SK-N-SH (cell line): ENCODE measurements at regions not wholly inside any gene's neighbourhood (a gene's known extent, or its start where the extent isn't known, plus 50 kb on each side); places are given as distances from the start of the nearest gene placed in this dataset.

Experiments
- CTCF ChIA-PET: fragments of 300-600, 350-600 bp; formaldehyde crosslinking; extraction: SDS; loops from one replicate; lab custom pipeline; 2021; lab: Yijun Ruan, JAX
- POLR2A ChIA-PET: fragments of 350-600 bp; sonication (Branson Sonifier 250); formaldehyde crosslinking; extraction: SDS; loops from one replicate; lab custom pipeline; 2020; ENCODE audit warnings: antibody characterized with exemption, inconsistent platforms; lab: Yijun Ruan, JAX
- DNase-seq: peaks from one replicate; pipeline ENCODE4 v3.0.0; 2012
- H2AFZ ChIP-seq: fragments of 200-600 bp; sonication (generic); 2 replicates; pipeline ENCODE4 v1.8.1; 2016; ENCODE audit warnings: antibody characterized with exemption, mild to moderate bottlenecking, low read depth
- H3F3A ChIP-seq: fragments of 200-600 bp; sonication (generic); replicated peaks from 2 replicates; pipeline ENCODE3; 2016; ENCODE audit warnings: antibody characterized with exemption, mild to moderate bottlenecking; ENCODE audit not compliant: insufficient read depth
- H3K27ac ChIP-seq, 2 experiments: fragments of 200-500 bp in 1 of 2; fragments of 200-600 bp in 1 of 2; sonication (Bioruptor generic) in 1 of 2; sonication (generic), shearing (Covaris generic) in 1 of 2; 2 replicates each; pipeline versions ENCODE4 v1.5.1 to v1.6.1; 2014 to 2016; ENCODE audit warnings: low read depth in 2 of 2, inconsistent platforms in 1 of 2, low read length in 1 of 2, mild to moderate bottlenecking in 1 of 2, mixed read lengths in 1 of 2
- H3K27me3 ChIP-seq: fragments of 200-600 bp; sonication (generic), shearing (Covaris generic); 2 replicates; pipeline ENCODE4 v1.6.1; 2016; ENCODE audit warnings: mixed run types; ENCODE audit not compliant: insufficient read depth
- H3K36me3 ChIP-seq, 2 experiments: fragments of 200-500 bp in 1 of 2; fragments of 200-600 bp in 1 of 2; sonication (Bioruptor generic) in 1 of 2; sonication (generic) in 1 of 2; replicated peaks in 1 of 2; 2 replicates each; pipeline versions ENCODE3 to v1.5.1; 2014 to 2016; ENCODE audit warnings: low read length in 1 of 2, mild to moderate bottlenecking in 1 of 2; ENCODE audit not compliant: insufficient read depth in 2 of 2, control insufficient read depth in 1 of 2
- H3K4me1 ChIP-seq, 2 experiments: fragments of 200-500 bp in 1 of 2; fragments of 200-600 bp in 1 of 2; sonication (Bioruptor generic) in 1 of 2; sonication (generic), shearing (Covaris generic) in 1 of 2; 2 replicates each; pipeline versions ENCODE4 v1.5.1 to v1.6.1; 2014 to 2016; ENCODE audit warnings: low read depth in 1 of 2, low read length in 1 of 2, mixed run types in 1 of 2; ENCODE audit not compliant: insufficient read depth in 2 of 2, control insufficient read depth in 1 of 2
- H3K4me2 ChIP-seq: fragments of 200-600 bp; sonication (generic), shearing (Covaris generic); 2 replicates; pipeline ENCODE4 v1.6.1; 2017; ENCODE audit warnings: mixed run types
- H3K4me3 ChIP-seq, 2 experiments: fragments of 200-500 bp in 1 of 2; fragments of 200-600 bp in 1 of 2; sonication (Bioruptor generic) in 1 of 2; sonication (generic), shearing (Covaris generic) in 1 of 2; 2 replicates each; pipeline versions ENCODE4 v1.5.1 to v1.8.1; 2014 to 2016; ENCODE audit warnings: low read depth in 2 of 2, inconsistent platforms in 1 of 2, low read length in 1 of 2, mild to moderate bottlenecking in 1 of 2, mixed read lengths in 1 of 2, moderate library complexity in 1 of 2
- H3K79me2 ChIP-seq: fragments of 200-600 bp; sonication (generic); 2 replicates; pipeline ENCODE4 v1.8.1; 2017; ENCODE audit warnings: mild to moderate bottlenecking; ENCODE audit not compliant: insufficient read depth
- H3K9ac ChIP-seq: fragments of 200-600 bp; sonication (generic); 2 replicates; pipeline ENCODE4 v1.6.1; 2017; ENCODE audit warnings: mixed run types
- H3K9me2 ChIP-seq: fragments of 200-600 bp; sonication (generic); 2 replicates; pipeline ENCODE4 v1.6.1; 2017; ENCODE audit warnings: mixed run types
- H3K9me3 ChIP-seq: fragments of 200-600 bp; sonication (generic); 2 replicates; pipeline ENCODE4 v1.6.1; 2017; ENCODE audit warnings: mixed run types, mild to moderate bottlenecking, moderate library complexity
- H4K20me1 ChIP-seq: fragments of 200-600 bp; sonication (generic); 2 replicates; pipeline ENCODE4 v1.6.1; 2017; ENCODE audit warnings: mild to moderate bottlenecking, mixed run types; ENCODE audit not compliant: insufficient read depth
- CHD2 ChIP-seq: fragments of 150-350 bp; IDR thresholded peaks from 2 replicates; pipeline ENCODE4 v1.6.1; 2018; ENCODE audit warnings: low read length; ENCODE audit not compliant: partially characterized antibody
- GATA2 ChIP-seq: sonication (generic); formaldehyde crosslinking; IDR thresholded peaks from 2 replicates; pipeline ENCODE4 v1.5.0; 2020; ENCODE audit warnings: mild to moderate bottlenecking, missing genetic modification reagents
- POLR2AphosphoS5 ChIP-seq: IDR thresholded peaks from 2 replicates; pipeline ENCODE4 v1.6.1; 2012; ENCODE audit warnings: low read depth, low read length
- RCOR1 ChIP-seq: fragments of 150-350 bp; IDR thresholded peaks from 2 replicates; pipeline ENCODE4 v1.6.1; 2017; ENCODE audit warnings: antibody characterized with exemption, low read length
- RXRA ChIP-seq: IDR thresholded peaks from 2 replicates; pipeline ENCODE4 v1.4.0; 2012; ENCODE audit warnings: low read depth, mild to moderate bottlenecking, borderline replicate concordance
- WGBS: methylation state at CpG from one replicate; pipeline ENCODE4 v1.1.6; 2017; ENCODE audit warnings: low lambda C conversion rate; 5-methylcytosine and 5-hydroxymethylcytosine counted together
- TF ChIP-seq, protein P1 (sequence below): IDR thresholded peaks from 2 replicates; pipeline ENCODE4; 2012
- TF ChIP-seq, protein P2 (sequence below): IDR thresholded peaks from 2 replicates; pipeline ENCODE4 v1.6.1; 2012; ENCODE audit warnings: mild to moderate bottlenecking, low read depth, low read length, moderate library complexity
- TF ChIP-seq, protein P3 (sequence below): IDR thresholded peaks from 2 replicates; pipeline ENCODE4 v1.4.0; 2012; ENCODE audit warnings: low read depth, borderline replicate concordance
- TF ChIP-seq, protein P4 (sequence below): fragments of 200-600 bp; sonication (generic); IDR thresholded peaks from 2 replicates; pipeline ENCODE4 v1.6.1; 2017; ENCODE audit warnings: antibody characterized with exemption, mild to moderate bottlenecking, moderate library complexity

DNA sequence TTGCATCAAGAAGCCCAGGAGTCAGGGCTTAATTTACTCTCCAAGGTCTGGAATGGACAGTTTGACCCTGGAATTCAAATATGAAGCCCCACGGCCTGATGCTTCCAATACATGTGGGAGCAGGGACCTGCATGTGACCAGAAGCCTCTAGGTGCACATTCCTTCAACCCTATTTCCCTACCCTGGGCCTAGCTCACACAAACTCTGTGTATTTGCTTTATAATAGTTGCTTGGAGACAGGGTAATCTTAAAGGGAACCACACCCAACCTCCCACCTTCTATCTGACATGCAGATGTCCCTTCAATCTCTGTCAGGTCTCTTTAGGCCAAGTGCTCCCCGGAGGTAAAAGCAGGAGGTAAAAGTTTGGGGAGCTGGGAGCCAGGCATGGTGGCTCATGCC, 55.4 kb upstream of the PPP1CB start:
- no peaks in the 10 kb centered on the region for H3K9me2 ChIP-seq
- TF ChIP-seq RCOR1 (no peak), RXRA (no peak), GATA2 (CRISPR knock-in tag) (no peak), CHD2 (no peak)
- TF ChIP-seq, protein P1, sequence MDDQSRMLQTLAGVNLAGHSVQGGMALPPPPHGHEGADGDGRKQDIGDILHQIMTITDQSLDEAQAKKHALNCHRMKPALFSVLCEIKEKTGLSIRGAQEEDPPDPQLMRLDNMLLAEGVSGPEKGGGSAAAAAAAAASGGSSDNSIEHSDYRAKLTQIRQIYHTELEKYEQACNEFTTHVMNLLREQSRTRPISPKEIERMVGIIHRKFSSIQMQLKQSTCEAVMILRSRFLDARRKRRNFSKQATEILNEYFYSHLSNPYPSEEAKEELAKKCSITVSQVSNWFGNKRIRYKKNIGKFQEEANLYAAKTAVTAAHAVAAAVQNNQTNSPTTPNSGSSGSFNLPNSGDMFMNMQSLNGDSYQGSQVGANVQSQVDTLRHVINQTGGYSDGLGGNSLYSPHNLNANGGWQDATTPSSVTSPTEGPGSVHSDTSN = no peak
- TF ChIP-seq, protein P2, sequence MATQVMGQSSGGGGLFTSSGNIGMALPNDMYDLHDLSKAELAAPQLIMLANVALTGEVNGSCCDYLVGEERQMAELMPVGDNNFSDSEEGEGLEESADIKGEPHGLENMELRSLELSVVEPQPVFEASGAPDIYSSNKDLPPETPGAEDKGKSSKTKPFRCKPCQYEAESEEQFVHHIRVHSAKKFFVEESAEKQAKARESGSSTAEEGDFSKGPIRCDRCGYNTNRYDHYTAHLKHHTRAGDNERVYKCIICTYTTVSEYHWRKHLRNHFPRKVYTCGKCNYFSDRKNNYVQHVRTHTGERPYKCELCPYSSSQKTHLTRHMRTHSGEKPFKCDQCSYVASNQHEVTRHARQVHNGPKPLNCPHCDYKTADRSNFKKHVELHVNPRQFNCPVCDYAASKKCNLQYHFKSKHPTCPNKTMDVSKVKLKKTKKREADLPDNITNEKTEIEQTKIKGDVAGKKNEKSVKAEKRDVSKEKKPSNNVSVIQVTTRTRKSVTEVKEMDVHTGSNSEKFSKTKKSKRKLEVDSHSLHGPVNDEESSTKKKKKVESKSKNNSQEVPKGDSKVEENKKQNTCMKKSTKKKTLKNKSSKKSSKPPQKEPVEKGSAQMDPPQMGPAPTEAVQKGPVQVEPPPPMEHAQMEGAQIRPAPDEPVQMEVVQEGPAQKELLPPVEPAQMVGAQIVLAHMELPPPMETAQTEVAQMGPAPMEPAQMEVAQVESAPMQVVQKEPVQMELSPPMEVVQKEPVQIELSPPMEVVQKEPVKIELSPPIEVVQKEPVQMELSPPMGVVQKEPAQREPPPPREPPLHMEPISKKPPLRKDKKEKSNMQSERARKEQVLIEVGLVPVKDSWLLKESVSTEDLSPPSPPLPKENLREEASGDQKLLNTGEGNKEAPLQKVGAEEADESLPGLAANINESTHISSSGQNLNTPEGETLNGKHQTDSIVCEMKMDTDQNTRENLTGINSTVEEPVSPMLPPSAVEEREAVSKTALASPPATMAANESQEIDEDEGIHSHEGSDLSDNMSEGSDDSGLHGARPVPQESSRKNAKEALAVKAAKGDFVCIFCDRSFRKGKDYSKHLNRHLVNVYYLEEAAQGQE = no peak
- TF ChIP-seq, protein P3, sequence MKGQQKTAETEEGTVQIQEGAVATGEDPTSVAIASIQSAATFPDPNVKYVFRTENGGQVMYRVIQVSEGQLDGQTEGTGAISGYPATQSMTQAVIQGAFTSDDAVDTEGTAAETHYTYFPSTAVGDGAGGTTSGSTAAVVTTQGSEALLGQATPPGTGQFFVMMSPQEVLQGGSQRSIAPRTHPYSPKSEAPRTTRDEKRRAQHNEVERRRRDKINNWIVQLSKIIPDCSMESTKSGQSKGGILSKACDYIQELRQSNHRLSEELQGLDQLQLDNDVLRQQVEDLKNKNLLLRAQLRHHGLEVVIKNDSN = no peak
- TF ChIP-seq, protein P4, sequence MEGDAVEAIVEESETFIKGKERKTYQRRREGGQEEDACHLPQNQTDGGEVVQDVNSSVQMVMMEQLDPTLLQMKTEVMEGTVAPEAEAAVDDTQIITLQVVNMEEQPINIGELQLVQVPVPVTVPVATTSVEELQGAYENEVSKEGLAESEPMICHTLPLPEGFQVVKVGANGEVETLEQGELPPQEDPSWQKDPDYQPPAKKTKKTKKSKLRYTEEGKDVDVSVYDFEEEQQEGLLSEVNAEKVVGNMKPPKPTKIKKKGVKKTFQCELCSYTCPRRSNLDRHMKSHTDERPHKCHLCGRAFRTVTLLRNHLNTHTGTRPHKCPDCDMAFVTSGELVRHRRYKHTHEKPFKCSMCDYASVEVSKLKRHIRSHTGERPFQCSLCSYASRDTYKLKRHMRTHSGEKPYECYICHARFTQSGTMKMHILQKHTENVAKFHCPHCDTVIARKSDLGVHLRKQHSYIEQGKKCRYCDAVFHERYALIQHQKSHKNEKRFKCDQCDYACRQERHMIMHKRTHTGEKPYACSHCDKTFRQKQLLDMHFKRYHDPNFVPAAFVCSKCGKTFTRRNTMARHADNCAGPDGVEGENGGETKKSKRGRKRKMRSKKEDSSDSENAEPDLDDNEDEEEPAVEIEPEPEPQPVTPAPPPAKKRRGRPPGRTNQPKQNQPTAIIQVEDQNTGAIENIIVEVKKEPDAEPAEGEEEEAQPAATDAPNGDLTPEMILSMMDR = no peak
- no peak overlapping the region for H3K4me2 ChIP-seq
- DNase-seq = no peak
- H3K27me3 ChIP-seq = no peaks in the 10 kb centered on the region
- H3K4me3 ChIP-seq = no peak overlapping the region
- H3K36me3 ChIP-seq = no peaks in the 10 kb centered on the region
- H3K4me1 ChIP-seq = peaks cover 5 to 6% of the 10 kb centered on the region in 2 experiments; a peak in 1 of 4 replicates
- ChIA-PET POLR2A (no interaction called here), CTCF (interaction anchor here (1.2 kb wide), 1 partner anchor 31 kb away, joined by 3 read pairs; no protein-coding TSS in a partner anchor)
- no peak overlapping the region for H3K27ac ChIP-seq
- no peaks in the 10 kb centered on the region for H4K20me1 ChIP-seq
- H3K9me3 ChIP-seq = no peaks in the 10 kb centered on the region
- H3K9ac ChIP-seq = no peak overlapping the region
- H3F3A ChIP-seq = no peaks in the 10 kb centered on the region
- no peaks in the 10 kb centered on the region for H3K79me2 ChIP-seq
- 69% methylated on average over 2 of the region's 2 CpGs for WGBS
- H2AFZ ChIP-seq = no peak overlapping the region

DNA sequence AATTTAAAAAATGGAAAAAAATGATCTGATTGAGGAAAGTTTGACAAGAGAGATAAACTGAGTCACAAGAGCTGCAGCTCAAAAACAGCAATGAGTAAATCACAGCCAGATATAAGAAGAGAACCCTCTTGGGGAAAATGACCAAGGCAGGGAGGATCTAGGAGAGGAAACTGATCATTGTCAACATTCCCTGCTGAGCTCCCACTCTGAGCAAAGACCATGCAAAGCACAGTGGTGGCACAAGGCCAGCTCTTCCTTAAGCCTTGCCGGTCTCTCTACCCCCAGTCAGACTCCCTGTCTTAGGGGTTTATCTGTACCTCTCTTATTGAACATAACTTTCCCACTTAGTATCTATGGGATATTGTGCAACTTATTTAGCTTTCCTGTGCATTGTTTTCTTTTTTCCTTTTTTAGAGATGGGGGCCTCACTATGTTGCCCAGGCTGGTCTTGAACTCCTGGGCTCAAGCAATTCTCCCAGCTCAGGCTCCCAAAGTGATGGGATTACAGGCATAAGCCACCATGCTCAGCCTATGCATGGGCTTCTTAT, 54.0 kb upstream of the PPP1CB start:
- Histone ChIP-seq H3K27me3 (no peaks in the 10 kb centered on the region), H4K20me1 (no peaks in the 10 kb centered on the region), H3K9me3 (no peaks in the 10 kb centered on the region), H2AFZ (no peak overlapping the region), H3K4me2 (no peak overlapping the region), H3K79me2 (no peaks in the 10 kb centered on the region), H3K27ac (no peak overlapping the region), H3K4me3 (no peak overlapping the region), H3K9me2 (no peaks in the 10 kb centered on the region), H3K36me3 (no peaks in the 10 kb centered on the region), H3K4me1 (no peaks in the 10 kb centered on the region; a peak in 1 of 4 replicates), H3F3A (no peaks in the 10 kb centered on the region), H3K9ac (no peak overlapping the region)
- no peak for DNase-seq
- ChIA-PET POLR2A (interaction anchor here (0.7 kb wide), 1 partner anchor 147 kb away, joined by 3 read pairs; no protein-coding TSS in a partner anchor), CTCF (interaction anchor here (0.7 to 2.0 kb wide), 4 partner anchors 17 to 104 kb away, joined by 3 to 5 read pairs (median 4); partner anchors contain the start of gene PPP1CB)
- WGBS = 86% methylated on average over 1 of the region's 1 CpG
- TF ChIP-seq POLR2AphosphoS5 = no peak
- TF ChIP-seq, protein P4 = no peak
